ENCODE measurements at regions not wholly inside any gene's neighbourhood (a gene's known extent, or its start where the extent isn't known, plus 50 kb on each side); places are given as distances from the start of the nearest gene placed in this dataset.

DNA sequence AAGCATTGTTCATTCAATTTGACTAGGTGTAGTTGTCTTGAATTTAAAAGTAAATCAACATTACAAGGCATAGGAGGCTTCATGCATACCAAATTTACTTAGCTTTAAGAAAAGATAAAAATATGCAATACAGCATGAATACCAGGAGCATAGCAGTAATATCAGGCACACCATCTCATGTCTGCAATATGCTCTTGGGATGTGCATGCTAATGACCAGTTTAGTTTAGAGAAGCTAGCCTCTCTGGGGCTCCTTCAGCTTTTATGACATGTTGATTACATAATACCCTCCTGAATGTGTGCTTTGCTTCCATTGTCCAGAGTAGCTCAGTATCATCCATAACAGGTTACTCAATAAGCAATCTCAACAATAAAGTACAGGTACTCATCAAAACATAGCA, 497.2 kb downstream of the FLRT2 start:
- H3K36me3 ChIP-seq, result no peaks in the 10 kb centered on the region
- no peak overlapping the region for H3K4me2 ChIP-seq
- H3K9ac ChIP-seq, result no peak overlapping the region
- Mint-ChIP-seq H3K27ac (no peak overlapping the region), H3K4me3 (no peak overlapping the region), H3K36me3 (no peaks in the 10 kb centered on the region), H3K9me3 (peaks cover 28% of the 10 kb centered on the region), H3K27me3 (ENCODE audit: insufficient read depth, low read depth) (peaks cover 4% of the 10 kb centered on the region), H3K4me1 (no peaks in the 10 kb centered on the region)
- H3K27me3 ChIP-seq, result no peaks in the 10 kb centered on the region
- H3K4me3 ChIP-seq, result no peak overlapping the region
- no peak overlapping the region for H2AFZ ChIP-seq (replicated peaks)
- H3K9me3 ChIP-seq (ENCODE audit: low read depth), result no peaks in the 10 kb centered on the region
- peaks cover 2% of the 10 kb centered on the region for H3F3A ChIP-seq (ENCODE audit: low read depth)
- DNase-seq (ENCODE audit: low spot score), result no peak
- H3K4me1 ChIP-seq, result peaks cover 4% of the 10 kb centered on the region
- no peak for TF ChIP-seq EZH2 (IDR thresholded peaks at IDR 0.05)
- TF ChIP-seq EZH2phosphoT487 (IDR thresholded peaks at IDR 0.05), result no peak
- TF ChIP-seq, protein P1, sequence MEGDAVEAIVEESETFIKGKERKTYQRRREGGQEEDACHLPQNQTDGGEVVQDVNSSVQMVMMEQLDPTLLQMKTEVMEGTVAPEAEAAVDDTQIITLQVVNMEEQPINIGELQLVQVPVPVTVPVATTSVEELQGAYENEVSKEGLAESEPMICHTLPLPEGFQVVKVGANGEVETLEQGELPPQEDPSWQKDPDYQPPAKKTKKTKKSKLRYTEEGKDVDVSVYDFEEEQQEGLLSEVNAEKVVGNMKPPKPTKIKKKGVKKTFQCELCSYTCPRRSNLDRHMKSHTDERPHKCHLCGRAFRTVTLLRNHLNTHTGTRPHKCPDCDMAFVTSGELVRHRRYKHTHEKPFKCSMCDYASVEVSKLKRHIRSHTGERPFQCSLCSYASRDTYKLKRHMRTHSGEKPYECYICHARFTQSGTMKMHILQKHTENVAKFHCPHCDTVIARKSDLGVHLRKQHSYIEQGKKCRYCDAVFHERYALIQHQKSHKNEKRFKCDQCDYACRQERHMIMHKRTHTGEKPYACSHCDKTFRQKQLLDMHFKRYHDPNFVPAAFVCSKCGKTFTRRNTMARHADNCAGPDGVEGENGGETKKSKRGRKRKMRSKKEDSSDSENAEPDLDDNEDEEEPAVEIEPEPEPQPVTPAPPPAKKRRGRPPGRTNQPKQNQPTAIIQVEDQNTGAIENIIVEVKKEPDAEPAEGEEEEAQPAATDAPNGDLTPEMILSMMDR (IDR thresholded peaks at IDR 0.05), result no peak
- H4K20me1 ChIP-seq (ENCODE audit: low read depth), result no peaks in the 10 kb centered on the region
- no peaks in the 10 kb centered on the region for H3K79me2 ChIP-seq (ENCODE audit: low read depth)
- H3K27ac ChIP-seq, result no peak overlapping the region

DNA sequence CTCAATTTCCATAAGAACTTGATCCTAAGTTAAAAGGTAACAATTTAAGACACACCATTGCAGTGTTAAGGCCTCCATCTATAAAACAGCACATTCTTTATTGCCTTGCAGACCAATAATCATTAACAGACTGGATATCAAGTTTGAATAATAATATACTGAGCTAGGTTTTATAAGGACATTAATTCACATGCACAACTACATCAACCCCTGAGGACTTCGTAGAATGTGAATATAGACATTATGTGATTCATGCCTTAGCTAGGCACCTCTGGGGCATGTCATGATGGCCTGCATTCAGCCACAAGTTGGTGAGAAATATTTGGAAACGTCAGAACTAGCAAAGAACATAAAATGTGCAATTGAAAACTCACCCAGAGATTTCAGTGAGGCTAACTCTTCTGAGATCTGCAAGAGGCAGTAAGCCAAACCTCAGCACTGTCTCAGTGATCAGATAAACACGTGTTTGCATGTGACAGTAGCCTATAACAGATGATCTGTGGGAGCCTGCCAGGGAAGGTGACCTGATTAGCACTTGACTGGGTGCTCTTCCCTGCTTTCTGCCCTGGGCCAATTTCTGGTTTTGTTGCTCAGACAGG, 492.2 kb downstream of the FLRT2 start:
- peaks cover 6% of the 10 kb centered on the region for H3K27me3 Mint-ChIP-seq (ENCODE audit: insufficient read depth, low read depth)
- Histone ChIP-seq H3K9ac (no peak overlapping the region), H3K79me2 (ENCODE audit: low read depth) (no peaks in the 10 kb centered on the region), H3K36me3 (no peaks in the 10 kb centered on the region), H3K4me3 (no peak overlapping the region), H3F3A (ENCODE audit: low read depth) (peaks cover 12% of the 10 kb centered on the region), H3K27me3 (no peaks in the 10 kb centered on the region), H3K9me3 (ENCODE audit: low read depth) (no peaks in the 10 kb centered on the region), H3K4me2 (no peak overlapping the region), H4K20me1 (ENCODE audit: low read depth) (no peaks in the 10 kb centered on the region), H3K4me1 (peaks cover 17% of the 10 kb centered on the region), H2AFZ (replicated peaks) (no peak overlapping the region), H3K27ac (no peak overlapping the region)
- H3K36me3 Mint-ChIP-seq, result no peaks in the 10 kb centered on the region
- no peak overlapping the region for H3K27ac Mint-ChIP-seq
- peaks cover 21% of the 10 kb centered on the region for H3K9me3 Mint-ChIP-seq
- TF ChIP-seq, protein P1 (IDR thresholded peaks at IDR 0.05), result no peak
- TF ChIP-seq EZH2phosphoT487 (IDR thresholded peaks at IDR 0.05) (no peak), EZH2 (IDR thresholded peaks at IDR 0.05) (no peak)
- DNase-seq (ENCODE audit: low spot score), result no peak
- no peak overlapping the region for H3K4me3 Mint-ChIP-seq
- H3K4me1 Mint-ChIP-seq, result peaks cover 11% of the 10 kb centered on the region

DNA sequence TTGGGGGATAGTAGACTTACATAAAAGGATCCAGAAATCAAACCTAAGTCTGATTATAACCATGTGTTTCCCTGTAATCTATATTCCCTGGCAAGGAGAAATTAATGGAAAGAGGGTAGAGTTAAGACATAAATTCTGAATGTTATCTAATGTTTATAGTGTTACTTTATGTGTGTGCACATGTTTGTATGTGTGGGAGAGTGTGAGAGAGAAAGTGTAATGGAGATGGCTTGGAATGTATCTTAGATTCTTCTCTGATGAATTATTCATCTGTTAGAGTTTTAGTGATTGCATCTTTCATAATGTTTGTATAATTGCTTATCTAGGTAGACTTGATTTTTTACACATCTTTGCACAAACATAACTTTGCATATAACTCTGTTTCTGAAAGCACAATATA, 490.9 kb downstream of the FLRT2 start:
- H3K27me3 Mint-ChIP-seq (ENCODE audit: insufficient read depth, low read depth), result peaks cover 6% of the 10 kb centered on the region
- peaks cover 13% of the 10 kb centered on the region for H3K9me3 Mint-ChIP-seq
- H3K4me1 Mint-ChIP-seq, result peaks cover 11% of the 10 kb centered on the region

More for the DNA sequence above, 490.9 kb downstream of the FLRT2 start:
- Histone ChIP-seq H2AFZ (replicated peaks) (no peak overlapping the region), H3K27me3 (no peaks in the 10 kb centered on the region), H3K9me3 (ENCODE audit: low read depth) (no peaks in the 10 kb centered on the region), H3K27ac (no peak overlapping the region), H3K36me3 (no peaks in the 10 kb centered on the region), H3K9ac (no peak overlapping the region), H3F3A (ENCODE audit: low read depth) (peaks cover 12% of the 10 kb centered on the region), H3K4me3 (no peak overlapping the region), H3K4me1 (peaks cover 17% of the 10 kb centered on the region), H3K79me2 (ENCODE audit: low read depth) (no peaks in the 10 kb centered on the region), H3K4me2 (no peak overlapping the region), H4K20me1 (ENCODE audit: low read depth) (no peaks in the 10 kb centered on the region)
- DNase-seq (ENCODE audit: low spot score), result no peak
- H3K36me3 Mint-ChIP-seq, result no peaks in the 10 kb centered on the region
- no peak overlapping the region for H3K27ac Mint-ChIP-seq
- H3K4me3 Mint-ChIP-seq, result no peak overlapping the region
- TF ChIP-seq EZH2 (IDR thresholded peaks at IDR 0.05) (no peak), EZH2phosphoT487 (IDR thresholded peaks at IDR 0.05) (no peak)
- TF ChIP-seq, protein P1 (IDR thresholded peaks at IDR 0.05), result no peak

All from neural progenitor cell (in vitro differentiated cells).